Activated gamma-delta T cell (primary cell): ENCODE measurements at regions not wholly inside any gene's neighbourhood (a gene's known extent, or its start where the extent isn't known, plus 50 kb on each side); places are given as distances from the start of the nearest gene placed in this dataset.

Experiments used
- DNase-seq: peaks from one replicate; lab custom pipeline; 2025; lab: John Stamatoyannopoulos, UW

DNA sequence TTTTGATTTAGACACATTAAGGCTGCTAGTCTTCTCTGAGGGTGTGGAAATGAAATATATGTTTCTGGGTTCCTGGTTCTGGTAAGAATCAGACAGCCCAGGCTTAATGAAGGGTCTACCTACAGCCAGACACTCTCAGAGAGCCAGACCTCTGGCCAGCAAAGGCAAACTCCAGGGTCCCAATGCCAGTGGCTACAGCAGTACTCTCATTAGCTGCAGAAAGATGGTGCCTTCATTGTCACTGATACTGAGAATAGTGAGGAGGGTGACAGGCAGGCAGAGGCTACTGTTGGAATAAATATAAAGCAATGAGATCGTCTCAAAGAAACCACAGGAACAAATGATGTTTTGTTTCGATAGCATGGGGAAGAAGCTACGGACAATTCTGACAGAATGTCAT, 437.6 kb downstream of the GPM6A start:
- DNase-seq = no peak

DNA sequence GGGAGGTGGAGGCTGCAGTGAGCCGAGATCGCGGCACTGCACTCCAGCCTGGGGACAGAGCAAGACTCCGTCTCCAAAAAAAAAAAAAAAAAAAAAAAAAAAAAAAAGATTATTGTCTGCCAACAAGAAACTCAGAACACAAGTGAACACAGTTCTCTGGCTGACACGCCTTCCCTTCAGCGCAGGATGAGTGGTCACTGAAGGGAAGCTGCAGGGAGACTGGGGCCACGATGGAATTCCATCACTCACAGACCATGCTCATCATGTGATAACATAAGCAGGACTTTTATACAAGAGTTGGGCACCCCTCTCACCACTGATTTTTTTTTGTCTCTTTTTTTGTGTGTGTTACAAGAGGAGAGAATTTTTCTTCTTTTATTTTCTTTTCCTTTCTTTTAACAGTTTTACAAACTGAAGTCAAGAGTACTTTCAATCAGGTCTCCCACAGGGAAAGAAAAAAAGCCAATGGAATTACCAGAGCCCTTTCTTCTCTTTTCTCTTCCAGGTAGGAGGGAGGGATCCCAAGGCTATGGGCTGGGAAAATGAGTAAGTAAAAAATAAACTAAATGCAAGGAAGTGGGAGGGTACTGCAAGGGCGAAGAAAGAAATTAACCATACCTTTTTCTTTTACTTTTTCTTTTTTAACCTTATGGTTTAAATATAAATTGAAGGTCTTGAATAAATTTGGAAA, 435.6 kb downstream of the GPM6A start:
- DNase-seq = no peak

DNA sequence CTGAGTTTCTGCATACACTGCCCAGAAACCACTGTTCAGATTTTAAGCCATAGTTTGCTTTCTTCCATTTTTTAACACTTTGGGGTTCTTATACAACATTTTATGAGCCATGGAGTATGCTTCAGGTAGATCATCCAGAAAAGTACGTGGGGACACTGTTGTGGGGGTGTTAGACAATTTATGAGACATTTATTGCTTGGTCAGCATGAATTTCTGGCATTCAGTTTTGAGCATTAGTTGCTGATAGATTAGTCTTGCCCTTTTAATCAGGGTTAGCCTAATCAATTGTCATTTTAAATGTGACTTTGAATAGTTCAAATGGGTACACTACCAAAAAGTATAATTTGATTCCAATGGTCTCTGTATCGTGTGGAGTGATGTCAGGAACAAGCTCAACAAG, 434.9 kb downstream of the GPM6A start:
- no peak for DNase-seq

DNA sequence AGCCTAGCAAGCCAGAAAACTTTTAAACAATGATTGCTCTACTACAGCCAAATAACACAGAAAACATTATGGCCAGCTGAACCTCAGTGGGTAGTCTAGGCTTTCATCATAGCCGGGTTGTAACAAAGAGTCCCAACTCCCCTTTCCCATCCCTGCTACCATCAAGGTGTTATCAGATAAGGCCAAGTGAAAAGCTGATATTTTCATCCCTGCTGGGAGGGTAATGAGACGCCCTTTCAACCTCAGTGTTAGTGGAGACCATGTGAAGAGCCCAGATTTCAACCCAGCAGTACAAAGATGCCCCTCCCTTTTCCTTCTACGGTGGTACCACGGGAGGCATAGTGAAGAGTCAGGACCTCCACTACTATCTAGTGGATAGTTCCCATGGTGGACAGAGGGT, 433.7 kb downstream of the GPM6A start:
- no peak for DNase-seq

DNA sequence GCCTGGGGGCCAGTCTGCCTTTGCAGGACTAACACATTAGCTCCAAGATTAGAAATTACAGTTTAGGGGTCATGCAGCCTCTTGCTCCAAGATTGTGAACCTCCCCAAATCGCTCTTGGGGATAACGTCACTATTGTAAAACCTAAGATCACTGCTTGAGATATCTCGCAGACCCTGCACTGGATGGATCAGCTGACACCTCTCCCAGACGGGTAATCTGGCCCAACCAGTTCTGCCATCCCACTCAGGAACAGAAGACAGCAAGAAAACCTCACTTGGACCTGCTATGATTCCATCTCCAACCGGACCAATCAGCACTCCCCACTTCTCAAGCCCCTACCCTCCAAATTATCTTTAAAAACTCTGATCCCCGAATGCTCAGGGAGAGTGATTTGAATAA, 431.2 kb downstream of the GPM6A start:
- DNase-seq = no peak

DNA sequence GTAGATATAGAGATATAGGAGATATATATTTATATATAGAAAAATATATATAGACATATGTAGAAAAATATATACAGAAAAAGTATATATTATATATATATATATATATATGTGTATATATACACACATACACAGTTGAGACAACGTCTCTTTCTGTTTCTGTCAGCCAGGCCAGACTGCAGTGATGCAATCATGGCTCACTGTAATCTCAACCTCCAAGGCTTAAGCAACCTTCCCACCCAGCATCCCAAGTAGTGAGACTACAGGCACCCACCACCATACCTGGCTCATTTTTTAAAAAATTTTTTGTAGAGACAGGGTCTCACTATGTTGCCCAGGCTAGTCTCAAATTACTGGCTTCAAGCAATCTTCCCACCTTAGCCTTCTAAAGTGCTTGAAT, 426.3 kb downstream of the GPM6A start:
- DNase-seq = no peak

DNA sequence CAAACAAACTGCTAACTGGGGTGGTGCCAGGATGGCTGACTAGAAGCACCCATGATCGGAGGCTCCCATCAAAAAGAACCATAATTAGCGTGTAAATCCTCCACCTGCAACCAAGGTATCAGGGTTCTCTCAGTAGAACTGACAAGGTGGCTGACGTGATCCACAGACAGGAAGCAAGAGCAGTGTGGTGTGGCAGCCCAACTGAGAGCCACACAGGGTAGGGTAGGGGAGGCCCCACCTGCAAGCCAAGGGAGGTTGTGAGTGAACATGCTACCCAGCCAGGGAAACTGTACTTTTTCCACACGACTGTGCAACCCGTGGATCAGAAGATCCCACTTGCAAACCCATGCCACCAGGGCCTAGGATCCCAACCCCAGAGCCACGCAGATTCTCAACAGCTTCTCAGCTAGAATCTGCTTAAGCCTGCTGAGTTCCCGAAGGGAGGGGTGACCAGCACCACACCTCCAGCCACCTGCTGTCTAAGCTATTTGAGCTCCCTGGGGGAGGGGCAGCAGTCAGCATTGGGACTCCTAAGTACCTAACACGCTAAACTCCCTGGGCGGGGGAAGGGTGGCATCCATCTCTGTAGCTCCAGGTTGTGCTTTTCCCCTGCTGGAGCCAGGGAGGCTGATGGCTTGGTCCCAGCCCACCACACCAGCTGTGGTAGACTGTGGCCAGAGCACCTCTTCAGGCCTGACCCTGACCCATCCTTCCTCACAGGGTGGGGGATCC, 425.1 kb downstream of the GPM6A start:
- no peak for DNase-seq

DNA sequence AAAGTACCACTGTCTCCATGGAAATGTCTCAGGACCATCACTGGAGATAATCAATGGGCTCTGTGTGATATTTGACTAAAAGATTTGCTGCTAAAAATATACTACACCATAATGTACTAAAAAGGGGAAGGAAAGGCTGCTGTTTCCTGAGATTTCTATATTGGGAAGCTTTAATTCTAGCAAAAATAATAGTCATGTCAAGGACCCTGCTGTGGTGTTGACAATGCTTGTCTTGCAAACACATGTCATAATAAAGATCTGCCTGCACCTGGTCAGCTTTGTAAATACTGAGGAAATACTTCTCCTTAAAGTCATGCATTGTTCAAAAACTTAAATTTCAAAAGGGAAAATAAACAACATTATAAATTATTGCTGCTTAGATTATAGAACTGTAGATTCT, 417.9 kb downstream of the GPM6A start:
- DNase-seq = no peak

DNA sequence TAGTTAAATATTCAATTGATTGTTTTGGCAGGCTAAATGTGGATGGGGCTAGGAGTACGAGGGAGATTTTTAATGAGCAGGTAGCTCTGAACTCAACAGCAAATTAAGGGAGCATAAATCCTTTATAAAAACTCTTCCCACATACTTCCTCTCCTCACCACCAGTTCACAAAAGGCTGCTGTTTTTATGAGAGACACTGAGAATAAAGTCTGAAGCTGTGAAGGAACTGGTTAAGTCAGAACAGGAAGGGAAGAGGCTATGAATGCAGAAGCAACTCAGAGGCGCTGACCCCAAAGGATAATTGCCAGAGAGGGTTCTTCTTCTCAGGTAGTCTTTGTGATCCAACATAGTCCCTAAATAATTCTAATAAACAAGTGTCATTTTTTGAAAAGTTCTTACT, 406.1 kb downstream of the GPM6A start:
- DNase-seq = no peak

DNA sequence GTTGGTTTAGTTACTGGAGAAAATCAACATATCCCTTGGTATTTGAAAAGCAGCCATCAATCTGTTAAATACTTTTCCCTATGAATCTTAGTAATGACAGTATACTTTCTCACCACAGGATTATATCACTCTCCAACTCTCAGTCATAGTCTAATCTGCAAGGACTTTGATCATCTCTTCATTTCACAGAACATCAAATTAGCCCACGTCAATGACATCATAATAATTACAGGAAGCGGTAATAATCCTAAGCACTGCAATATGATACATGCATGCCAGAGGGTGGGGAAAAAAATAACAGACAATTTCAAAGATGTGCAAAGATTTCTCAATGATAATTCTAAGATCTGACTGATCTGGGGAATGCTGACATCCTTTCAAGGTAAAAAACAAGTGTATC, 404.1 kb downstream of the GPM6A start:
- no peak for DNase-seq

DNA sequence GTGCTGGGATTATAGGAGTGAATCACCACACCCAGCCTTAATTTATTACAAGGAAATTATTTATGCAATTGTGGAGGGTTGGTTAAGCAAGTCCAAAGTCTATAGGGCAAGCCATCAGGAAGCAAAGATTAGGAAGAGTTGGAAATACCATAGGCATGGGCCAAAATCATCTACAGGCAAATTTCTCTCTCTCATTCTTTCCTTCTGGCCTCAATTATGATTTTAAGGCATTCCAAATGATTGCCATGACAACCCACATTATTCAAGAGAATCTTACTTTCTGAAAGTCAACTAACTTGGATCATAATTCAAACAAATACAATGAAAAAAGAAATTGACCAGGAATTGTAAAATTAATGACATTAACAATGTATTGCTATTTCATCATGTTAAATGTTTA, 400.8 kb downstream of the GPM6A start:
- DNase-seq = no peak

DNA sequence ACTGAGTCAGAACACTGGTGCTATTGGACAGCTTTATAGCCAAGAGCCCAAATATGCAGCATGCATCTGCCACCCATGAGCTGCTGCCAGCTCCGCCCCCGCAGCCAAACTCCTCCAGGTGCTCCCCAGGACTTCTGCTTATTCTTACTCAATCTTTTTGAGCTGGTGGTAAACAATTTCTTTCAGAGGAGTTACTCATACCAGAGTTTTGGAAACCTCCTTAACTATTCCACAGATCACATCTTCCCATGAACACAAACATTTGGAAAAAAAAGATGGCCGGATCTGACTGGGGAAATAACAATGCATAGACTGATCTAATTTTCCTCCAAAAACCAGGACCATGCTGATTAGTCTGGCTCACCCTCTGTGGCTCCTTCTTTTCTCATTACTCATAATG, 399.9 kb downstream of the GPM6A start:
- DNase-seq = no peak

DNA sequence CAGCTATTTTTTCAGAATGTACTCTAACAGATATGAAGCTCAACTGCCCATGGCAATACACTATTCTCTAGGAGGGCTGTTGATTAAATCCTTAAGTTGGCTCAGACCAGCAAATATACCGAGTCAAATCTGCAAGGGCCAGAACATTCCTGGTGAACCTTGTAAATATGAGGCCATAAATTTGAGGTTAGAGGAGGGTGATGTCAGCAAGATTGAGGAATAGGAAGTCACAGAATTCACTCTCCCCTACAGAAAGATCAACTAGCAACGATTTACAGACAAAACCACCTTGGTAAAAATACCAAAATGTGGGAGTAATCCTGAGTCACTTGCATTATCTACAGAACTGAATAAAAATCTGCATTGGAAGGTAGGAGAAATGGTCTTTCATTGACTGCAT, 399.3 kb downstream of the GPM6A start:
- no peak for DNase-seq

DNA sequence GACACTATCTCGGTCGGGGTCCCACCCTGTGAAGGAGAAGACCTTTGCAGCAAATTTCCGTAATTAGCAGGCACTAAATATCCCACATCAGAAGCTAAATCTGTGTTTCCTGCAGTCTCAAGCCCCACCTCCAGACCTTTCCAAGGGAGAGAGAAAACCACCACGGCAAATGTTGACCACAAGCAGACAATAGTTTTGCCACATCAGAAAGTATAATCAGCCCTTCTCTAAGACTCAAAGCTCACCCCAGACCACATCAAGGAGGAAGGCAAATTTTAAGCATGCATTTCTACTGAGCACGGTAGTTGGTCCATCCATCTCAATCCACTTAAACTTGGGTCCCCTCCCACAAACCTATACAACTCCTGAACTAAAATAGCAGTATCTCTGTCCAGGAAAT, 398.5 kb downstream of the GPM6A start:
- DNase-seq = no peak

DNA sequence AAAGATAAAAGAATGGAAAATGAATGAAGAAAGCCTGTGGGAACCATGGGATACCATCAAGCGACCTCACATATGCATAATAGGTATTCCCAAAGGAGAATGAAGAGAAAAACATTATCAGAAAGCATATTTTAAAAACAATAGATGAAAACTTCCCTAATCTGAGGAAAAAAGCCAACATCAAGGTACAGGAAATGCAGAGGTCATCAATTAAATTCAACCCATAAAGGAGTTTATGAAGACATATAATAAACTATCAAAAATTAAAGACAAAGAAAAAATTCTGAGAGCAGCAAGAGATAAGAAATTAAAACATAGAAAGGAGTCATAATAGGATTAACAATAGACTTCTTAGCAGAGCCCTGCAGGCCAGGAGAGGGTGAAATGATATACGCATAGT, 397.5 kb downstream of the GPM6A start:
- no peak for DNase-seq

DNA sequence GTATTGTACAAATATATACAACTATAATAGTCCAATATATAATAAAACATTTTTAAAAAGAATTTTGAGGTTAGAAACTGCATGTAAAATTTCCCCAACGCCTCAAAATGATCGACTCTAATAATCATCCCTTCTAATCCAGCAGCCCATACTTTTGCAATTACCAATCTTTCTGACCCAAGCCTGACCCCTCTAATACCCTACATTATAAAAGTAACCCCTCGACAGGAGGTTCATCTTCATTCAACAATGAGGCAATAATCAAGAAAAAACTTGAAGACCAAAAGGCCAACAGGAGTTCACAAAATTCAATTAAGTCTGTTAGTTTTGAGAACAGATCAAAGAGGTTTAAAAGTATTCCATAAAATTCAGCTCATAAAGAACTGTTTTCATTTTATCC, 393.5 kb downstream of the GPM6A start:
- DNase-seq = no peak

DNA sequence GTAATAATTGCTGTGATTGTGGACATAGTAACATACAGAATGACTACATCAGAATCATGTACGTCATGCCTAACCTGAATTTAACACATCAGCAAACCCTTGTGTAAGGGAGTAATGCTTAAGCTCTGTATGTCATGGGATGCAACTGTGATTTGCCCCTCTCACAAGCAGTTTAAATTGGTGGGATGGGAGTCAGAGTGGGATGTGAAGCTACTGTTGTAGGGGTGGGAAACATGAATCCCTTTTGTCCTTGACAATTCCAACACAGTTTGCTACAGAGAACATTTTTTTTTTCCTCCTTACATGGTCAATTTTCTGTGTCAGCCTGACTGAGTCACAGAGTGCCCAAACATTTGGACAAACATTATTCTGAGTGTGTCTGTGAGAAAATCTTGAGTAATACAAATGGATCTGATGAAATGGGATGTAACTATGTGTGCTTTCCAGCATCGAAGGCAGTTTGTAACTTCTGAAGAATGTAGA, 392.8 kb downstream of the GPM6A start:
- no peak for DNase-seq

DNA sequence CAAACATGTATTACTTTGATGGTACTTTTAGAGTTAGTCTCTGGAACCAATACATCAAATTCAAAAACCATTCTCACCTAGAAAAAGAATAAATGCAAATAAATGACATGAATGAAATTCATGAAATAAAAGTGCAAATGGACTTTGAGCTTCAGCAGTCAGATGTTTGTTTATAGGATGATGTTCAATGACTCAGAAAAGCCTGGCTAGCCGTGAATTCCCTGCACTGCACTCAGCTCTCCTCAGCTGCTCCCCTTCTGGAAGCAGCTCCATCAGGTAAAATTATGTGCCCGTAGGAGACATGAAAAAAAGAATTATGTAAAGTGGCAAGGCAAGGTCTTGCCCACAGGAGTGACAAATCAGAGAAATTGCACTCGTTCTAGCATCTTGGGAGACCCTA, 390.6 kb downstream of the GPM6A start:
- no peak for DNase-seq

DNA sequence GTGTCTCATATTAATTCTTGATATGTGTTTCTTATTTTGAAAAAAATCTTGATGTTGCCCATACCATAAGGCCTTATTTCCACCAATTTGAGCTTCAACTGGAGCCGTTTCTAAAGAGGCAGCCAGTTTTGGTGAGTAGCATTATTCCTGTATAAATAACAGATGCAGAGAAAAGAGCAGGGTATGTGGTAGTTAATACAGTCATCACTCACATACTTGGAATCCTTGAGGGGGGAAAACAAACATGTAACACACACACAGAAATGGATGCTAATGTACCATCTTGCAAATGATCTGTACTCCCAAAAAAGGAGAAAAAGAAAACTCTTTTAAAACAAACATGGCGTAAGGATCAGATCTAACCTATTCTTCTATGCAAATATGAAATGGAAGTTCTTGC, 389.7 kb downstream of the GPM6A start:
- no peak for DNase-seq

DNA sequence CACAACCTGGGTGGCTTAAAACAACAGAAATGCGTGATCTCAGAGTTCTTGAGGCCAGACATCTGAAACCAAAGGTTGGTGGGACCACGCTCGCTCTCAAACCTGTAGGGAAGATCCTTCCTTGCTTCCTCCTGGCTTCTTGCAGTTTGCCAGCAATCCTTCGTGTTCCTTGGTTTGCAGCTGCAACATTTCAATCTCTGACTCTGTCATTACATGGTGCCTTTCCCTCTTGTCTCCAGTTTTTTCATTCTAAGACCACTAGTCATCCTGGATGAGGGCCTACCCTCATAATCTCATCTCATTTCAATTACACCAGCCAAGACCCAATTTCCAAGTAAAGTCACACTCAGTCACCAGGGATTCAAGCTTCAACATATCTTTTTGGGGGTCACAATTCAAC, 388.0 kb downstream of the GPM6A start:
- no peak for DNase-seq

DNA sequence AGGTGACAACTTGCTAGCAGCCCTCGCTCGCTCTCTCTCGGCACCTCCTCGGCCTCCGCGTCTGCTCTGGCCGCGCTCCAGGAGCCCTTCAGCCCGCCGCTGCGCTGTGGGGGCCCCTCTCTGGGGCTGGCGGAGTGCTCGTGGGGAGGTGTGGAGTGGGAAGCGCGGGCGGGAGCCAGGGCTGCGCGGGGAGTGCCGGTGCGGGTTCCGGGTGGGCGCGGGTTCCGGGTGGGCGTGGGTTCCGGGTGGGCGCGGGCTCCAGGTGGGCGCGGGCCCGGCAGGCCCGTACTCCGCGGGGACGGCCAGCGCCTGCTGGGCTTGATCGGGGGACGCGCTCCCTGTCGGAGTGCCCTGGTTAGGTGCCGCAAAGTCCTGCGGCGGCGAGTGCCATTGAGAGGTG, 384.3 kb downstream of the GPM6A start:
- DNase-seq = peak; percentile 5

DNA sequence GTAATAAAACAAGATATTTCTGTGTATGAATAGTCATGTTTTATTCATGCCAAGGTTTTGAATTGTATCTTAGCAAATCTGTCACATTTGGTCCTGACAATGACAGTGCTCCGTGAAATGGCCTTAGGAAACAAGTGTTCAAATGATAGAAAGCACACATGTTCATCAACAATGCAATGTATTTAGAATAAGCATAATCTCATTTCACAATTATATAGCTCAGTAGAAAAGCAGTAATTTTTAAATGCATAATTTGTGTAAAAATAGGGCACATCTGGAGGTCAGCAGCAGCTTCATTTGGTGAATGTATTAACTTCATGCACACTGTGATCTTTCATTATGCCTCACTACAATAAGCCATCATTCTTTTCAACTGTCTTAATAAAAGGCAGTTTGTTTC, 380.4 kb downstream of the GPM6A start:
- no peak for DNase-seq

DNA sequence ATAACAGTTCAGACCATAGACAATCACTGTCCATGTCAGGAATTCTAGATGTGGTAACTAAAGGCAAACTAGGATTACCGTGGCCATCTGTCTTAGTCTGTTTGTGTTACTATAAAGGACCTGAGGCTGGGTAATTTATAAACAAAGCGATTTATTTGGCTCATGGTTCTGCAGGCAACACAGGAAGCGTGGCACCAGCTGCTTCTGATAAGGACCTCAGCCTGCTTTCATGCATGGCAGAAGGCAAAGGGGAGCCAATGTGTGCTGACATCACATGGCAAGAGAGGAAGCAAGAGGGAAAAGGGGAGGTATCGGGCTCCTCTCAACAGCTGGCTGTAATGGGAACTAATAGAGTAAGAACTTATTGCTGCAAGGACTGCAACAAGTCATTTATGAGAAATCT, 376.7 kb downstream of the GPM6A start:
- no peak for DNase-seq

DNA sequence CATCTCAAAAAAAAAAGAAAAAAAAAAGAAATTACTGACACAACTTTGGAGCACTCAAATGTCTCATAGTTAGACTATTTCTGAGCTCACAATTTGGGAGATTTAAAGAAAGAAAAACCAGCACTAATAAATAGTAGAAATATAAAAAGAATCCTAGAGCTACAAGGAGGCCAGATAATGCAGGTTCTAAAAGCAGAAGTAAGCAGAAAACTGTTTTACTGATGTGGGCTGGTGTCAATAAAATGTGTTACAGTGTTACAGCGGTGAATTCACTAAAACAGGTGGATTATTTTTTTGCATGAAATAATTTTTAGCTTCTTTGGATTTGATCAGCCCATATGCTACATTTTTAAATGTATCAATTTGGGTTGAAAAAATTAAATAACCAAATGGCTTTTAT, 375.9 kb downstream of the GPM6A start:
- DNase-seq = no peak
